Germinal center (tissue), 1 donor: ENCODE measurements at regions not wholly inside any gene's neighbourhood (a gene's known extent, or its start where the extent isn't known, plus 50 kb on each side); places are given as distances from the start of the nearest gene placed in this dataset.

Experiments
- DNase-seq: peaks from one replicate; pipeline ENCODE4 v3.0.0; 2012; ENCODE audit warnings: mixed read lengths, low spot score

DNA sequence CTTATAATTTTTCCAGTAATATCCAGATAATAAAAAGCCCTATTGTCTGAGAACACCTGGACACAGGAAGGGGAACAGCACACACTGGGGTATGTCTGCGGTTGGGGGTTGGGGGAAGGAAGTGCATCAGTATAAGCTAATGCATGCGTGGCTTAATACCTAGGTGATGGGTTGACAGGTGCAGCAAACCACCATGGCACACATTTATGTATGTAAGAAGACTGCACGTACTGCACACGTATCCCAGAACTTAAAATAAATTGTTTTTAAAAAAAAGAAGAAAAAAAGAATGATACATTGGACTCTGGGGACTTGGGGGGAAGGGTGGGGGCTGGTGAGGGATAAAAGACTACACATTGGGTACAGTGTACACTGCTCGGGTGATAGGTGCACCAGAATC, 144.9 kb upstream of the C1orf174 start:
- DNase-seq, result peak; percentile 51

DNA sequence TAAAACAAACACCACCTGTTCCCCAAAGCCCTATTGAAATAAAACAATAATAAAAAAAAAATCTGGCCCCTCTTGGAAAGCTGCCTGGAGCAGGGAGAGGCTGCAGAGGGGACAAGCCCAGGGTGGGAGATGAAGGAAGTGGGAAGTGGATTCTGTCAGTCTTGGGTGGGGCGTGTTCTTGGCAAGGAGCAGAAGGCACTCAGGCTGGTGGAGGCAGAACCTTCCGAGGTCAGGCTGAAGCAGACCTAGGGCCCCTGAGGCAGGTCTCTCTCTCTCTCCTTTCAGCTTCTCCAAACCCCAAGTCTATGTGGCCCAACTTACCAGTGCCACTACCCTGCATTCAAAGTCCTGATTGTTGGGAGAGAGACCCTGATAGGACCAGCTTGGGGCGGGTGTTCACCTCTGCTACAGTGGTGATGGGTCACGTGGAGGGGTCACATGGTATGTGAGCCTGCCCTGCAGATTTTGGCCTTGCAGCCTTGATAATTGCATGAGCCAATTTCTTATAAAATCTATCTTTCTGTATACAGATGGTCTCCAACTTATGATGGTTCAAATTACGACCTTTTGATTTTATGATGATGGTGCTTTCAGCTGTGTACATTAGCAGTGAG, 145.4 kb upstream of the C1orf174 start:
- DNase-seq, result peak; percentile 61

DNA sequence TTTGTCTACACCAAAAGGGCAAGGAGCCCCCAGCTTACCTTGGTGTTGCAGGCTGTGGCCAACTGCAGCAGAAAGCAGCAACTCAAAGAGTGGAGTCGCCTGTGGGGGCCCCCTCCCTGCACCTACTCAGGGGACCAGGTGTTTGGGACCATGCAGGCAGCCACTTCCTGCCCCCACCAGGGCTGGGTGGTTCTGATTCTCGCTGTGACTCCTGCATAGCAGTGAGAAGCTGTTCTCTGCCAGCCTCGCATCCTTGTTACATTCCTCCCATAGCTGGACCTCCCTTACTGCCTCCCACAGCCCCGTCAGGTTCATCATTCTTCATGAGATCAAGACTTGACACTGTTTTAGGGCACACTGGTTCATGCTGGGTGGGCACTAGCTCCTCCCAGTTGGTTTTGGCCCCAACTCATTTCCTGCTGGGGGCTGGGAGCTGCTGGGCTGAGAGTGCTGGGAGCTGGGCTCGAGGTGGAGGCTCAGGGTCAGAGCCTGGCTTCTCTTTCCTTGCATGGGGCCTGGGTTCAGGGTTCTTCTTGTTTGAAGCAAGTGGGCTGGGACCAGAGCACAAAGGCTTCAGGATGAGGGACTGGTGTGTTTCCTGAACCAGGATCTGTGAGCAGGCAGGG, 146.9 kb upstream of the C1orf174 start:
- peak; percentile 74 for DNase-seq

DNA sequence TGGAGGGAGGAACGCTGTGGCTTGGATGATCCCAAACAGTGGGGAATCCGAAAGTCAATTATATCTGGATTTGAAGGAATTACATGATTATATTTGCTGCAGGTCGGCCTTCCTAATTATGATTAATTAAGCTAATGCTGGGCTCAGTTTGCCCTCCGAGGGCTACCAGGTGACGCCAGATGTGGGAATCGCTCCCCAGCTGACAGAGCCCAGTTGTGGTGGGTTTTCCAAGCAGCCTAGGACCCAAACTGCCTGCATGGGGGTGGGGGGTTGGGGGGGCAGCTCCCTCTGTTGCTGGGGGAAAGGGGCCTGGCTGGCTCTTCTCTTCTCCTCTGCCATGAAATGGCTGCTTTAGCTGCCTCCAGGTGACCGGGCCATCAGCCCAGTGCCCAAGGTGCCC, 147.6 kb upstream of the C1orf174 start:
- no peak for DNase-seq

DNA sequence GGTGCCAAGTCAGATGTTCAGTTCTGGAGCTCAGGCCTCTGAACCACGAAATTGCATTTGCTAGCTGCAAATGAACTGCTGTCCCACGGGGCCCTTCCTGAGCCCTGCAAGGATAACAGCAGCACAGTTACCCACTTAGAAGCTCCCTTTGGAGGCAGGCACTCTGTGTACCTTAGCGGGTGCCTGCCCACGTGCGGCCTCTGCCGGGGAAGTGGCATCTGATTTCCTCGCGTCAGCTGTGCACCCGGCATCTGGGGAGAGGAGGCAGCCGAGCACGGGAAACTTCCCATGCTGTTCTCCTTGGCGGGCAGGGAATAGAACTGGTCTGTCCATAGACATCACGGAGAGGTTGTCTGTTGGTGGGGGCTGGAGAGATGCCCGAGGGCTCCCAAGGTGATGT, 148.0 kb upstream of the C1orf174 start:
- DNase-seq, result peak; percentile 59

DNA sequence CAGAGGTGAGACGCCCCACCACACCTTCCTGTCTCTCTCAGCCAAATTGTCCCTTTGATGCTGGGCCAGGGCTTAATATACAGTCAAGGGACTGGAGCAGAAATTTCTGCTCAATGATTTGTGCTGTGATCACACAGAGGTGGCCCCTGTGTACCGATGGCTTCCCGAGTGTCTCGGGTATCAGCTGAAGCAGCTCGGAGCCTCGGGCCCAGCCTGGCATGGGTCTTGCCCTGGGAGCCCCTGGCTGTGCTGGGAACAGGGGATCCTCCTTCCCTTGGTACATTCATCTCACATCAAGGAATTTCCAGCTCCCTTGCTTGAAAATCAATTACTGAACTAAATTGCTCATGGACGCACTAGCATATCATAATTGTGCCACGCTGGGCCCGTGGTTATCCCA, 148.8 kb upstream of the C1orf174 start:
- no peak for DNase-seq

DNA sequence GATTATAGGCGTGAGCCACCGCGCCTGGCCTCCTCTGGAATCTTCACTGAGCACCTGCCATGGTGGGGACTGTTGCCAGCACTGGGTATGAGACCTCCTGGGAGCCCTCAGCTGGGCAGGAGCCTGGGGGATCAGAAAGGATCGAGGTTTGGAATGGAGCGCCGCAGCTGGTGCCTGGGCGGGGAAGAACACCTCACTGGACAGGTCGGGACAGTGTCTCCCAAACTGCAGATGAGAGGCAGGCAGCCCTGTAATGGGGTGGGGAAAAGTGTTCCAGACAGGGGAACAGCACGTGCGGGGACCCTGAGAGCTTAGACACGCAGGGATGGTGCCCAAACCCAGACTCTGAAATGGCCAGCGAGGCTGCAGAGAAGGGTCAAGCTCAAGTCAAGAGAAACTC, 150.9 kb upstream of the C1orf174 start:
- no peak for DNase-seq

DNA sequence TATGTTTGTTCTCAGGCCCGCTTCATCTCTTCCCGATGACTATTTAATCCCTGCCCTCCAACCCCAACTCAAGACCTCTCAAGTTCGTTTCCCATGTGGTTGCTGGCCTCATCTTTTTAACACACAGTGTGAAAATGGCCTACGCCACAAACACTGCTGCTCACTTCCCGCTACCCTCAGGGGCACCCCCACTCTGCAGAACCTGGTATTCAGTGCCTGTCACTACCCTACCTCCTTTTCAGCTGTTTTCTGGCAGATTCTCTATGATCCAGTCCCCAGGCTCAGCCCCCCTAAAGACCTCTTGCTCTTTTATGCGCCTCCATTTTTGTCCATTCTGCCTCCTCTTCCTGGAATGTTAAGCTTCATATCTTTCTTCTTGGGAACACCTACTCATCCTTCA, 152.6 kb upstream of the C1orf174 start:
- no peak for DNase-seq

DNA sequence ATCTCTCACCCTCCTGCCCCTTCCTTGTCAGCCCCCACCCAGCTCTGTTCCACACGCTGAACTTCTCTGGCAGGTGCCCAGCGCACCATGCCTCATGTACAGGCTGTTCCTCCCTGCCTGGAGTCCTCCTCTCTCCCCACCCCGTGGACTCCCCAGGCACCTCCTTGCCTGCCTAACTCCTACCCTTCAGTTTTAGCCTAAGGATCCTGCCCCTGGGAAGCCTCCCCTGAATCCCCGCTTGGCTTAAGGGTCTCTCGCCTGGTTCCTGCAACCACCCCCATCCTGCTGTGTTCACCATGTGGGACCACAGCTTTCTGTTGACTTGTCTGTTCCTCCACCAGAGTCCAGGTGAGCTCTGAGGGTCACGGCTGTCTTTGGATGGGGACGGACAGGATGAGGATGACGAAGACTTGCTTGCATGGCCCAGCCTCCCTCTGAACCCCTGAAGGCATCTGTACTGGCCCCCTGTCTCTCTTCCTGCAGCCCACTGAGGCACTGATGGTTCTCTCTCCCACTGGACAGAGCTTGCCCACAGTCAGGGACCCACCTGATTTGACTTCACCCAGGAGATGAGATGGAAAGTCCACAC, 153.2 kb upstream of the C1orf174 start:
- no peak for DNase-seq

DNA sequence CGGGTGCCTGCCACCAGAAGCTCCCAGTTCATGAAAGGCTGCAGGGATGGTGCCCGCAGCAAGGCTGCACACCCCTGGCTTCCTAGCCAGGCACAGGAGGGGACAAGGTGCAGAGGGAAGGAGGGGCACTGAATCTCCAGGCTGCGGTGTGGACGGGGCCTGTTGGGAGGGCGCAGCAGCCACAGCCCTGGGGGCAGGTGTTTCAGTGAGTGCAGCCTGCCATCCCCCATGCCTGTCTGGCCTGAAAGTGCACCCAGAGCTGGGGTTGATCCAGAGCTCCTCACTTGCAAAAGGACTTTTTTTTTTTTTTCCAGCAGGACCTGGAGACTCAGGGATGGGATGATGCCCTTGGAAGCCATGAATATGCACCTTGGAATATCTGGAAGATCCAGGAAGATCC, 153.7 kb upstream of the C1orf174 start:
- no peak for DNase-seq

DNA sequence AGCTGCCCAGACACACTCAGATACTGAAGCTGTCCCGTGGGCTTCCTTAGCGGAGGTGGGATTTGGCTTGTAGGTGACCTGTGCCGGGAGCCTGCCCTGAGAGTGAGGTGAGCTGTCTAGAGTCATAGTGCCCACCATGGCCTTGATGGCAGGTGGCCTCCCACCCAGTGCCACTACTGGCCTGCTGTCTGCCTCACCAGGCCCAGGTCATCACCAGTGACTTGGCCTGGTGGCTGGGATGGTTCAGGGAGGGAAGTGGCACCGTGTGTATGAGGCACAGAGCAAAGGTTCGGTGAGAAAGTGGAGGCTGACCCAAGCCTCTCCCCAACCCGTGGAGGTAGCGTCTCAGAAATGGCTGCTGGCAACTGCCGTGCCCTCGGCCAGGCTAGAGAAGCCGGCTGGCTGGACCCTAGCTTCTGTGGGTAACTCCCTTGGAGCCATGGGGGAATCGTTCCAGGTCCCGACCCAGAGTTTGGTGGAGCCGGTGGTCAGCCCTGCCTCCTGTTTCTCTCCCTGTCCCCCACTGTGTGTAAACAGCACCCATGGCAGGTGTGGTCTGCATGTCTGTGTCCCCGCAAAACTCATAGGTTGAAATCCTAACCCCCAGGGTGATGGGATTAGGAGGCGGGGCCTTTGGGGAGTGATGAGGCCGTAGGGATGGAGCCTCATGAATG, 155.4 kb upstream of the C1orf174 start:
- no peak for DNase-seq

DNA sequence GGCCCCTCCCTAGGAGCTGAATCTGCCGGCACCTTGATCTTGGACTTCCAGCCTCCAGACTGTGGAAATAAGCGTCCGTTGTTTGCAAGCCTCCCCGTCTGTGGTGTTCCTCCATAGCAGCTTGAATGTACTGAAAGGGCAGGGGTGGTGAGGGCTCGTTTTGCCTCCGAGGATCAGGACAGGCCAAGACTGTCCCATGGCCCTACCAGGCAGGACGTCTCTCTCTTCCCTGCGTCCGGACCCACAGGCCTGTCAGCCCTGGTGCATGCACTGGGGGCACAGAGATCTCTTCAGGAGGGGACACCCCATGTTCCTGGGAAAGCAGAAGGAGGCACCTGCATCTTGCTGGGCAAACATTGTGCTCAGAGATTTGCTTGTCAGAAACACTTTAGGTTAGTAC, 156.3 kb upstream of the C1orf174 start:
- DNase-seq, result no peak

DNA sequence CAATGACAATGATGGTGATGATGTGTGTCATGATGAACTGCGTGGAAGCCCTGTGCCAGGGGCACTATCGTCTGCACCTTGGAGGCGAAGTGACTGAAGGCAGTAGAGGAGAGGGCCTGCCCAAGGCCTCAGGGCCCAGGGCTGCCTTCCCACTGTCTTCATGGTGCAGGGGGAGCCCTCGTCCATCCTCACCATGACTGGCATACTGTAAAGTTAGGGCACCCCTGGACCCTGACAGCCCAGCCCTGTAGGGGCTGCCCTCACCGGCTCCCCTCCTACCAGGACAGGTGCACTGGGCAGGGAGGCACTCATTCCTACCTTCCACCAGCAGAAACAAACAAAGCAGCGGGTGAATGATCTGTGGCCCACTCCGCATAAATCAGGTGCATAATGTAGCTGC, 156.9 kb upstream of the C1orf174 start:
- DNase-seq, result no peak

DNA sequence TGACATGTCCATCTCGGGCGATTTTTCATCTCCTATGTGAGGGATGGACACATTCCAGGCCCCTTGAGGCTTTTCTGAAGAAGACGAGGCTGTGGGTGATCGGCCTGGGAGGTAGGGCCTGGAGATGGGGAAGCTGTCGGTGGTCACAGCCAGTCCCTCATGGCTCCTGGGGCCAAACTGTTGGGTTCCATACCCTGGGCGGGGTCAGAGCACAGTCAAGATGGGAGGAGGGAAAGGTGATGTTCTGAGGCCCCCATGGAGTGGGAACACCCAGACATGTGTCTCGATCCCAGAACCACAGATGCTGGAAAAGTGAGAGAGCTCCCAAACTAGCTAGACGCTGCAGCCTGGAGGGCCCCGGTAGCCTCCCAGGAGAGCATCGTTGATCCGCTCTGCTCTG, 157.5 kb upstream of the C1orf174 start:
- DNase-seq, result no peak

DNA sequence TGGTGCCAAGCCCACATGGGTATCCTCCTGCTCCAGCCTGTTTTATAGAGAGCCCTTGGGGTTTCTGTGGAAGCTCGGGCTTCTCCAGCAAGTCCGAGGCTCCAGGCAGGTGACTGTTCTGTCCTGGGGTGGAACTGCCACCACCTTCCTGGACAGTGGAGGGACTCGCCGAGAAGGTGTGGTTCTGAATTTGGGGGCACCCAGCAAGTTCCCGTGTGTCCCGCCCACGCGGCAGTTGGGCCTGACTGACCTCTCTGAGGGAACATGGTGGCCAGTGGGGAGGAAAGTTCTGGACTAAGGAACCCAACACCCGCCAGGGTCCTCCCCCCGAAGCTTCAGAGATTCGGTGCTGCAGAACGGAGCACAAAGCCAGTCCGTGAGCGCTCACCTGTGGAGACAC, 158.1 kb upstream of the C1orf174 start:
- no peak for DNase-seq

DNA sequence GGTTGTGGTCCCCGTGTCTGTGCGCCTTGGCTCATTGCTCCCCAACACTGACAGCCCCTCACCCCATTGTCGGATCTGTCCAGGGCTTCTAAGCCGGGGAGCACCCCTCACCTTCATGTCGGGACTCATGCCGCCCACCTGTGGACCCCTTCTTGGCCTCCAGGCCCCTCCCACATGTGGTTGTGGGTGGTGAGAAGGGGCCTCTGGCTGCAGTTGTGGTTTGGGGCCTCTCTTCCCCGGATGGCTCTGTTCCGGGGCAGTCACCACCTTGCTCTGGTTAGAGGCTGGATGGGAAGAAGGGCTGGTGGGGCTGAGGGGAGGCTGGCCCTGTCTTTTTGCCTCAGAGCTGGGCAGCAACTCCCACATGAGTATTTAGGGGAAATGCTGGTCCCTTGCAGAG, 158.6 kb upstream of the C1orf174 start:
- no peak for DNase-seq

DNA sequence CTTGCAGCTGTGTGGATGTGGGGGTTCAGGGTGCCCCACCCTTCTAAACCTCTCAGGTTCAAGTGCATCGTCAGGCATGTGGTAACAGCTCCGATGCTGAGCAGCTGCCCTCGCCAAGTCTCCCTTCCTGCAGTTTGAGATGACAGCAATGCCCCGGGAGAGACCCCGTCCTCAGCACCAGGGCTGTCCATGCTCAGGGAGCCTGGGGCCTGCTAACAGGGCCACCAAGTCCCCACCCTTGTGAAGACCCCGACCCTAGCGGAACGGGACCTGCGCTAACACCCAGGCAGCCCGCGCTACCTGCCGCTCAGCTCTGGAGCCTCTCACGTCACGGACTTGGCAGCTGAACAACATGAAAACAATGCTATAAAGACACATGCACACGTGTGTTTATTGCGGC, 159.2 kb upstream of the C1orf174 start:
- DNase-seq, result no peak

DNA sequence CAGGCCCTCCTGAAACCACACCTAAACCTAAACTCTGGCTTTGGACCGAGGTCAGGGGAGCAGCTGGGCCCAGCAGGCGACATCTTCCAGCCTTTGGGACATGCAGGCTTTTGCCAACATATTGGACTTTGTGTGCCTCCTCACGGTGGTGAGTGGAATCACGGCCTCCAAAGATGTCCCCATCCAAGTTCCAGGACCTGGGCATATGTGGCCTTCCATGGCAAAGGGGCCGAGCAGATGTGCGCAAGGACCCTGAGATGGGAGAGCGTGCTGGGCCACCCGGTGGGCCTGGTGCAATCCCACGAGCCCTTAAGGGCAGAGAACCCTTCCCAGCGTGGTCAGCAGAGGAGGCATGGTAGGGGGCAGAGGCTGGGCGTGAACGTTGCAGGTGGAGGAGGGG, 160.8 kb upstream of the C1orf174 start:
- DNase-seq, result no peak

DNA sequence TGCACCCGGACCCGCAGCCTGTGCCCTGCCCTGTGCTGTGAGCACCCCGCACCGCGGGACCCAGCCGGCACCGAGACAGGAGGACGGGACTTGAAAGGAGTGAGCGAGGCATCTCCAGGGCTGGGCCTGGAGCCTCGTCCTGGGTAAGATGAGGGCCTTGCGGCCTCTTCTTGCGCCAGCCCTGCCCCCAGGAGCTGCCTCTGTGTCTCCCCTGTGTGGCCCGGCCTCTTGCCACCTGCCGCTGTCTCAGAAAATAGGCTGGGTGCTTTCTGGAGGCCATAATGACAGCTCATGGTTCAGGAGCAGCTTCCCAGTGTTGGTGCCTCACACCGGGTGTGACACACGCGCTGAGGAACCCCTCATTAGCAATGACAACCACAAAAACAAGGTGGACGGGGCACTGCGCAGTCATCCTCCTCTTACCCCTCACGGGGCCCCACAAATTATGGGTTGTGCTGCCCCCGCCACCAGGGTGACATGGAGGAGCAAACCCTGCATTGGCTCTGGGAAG, 161.5 kb upstream of the C1orf174 start:
- no peak for DNase-seq

DNA sequence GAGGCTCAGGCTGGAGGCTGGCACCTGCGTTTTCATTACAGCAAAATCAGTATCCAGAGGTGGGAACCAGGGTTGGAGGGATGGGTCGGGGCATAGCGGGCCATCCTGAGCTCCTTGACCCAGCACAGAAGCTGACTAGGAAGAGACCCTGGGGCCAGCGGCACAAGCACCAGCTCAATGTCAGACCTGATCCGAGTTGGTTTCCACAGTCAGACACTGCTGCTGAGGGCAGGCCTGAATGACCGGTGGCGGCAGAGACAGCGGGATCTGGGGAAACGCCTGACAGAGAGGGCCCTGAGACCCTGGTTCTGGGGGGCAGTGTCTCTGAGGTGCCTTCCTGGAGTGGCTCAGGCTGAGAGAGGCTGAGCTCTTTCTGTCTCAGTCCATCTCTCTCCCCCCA, 162.0 kb upstream of the C1orf174 start:
- DNase-seq, result no peak

DNA sequence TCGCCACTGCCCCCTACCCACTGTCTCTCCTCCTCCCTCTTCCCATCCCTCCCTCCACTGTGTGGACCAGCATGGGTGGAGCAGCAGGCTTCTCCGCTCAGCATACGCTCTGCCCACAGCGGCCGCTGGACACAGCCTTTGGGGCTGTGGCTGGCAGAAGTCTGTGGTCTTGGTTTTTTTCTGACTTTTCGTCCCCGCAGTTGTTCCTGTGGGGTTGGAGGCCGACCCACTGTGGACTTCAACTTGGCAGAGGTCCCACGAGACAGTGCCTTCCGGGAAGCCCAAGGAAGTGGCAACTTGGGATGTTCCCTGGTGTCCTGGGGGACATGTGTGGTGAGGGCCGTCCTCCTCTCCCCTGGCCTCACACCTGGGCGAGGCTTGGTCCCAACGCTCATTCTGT, 162.5 kb upstream of the C1orf174 start:
- DNase-seq, result no peak

DNA sequence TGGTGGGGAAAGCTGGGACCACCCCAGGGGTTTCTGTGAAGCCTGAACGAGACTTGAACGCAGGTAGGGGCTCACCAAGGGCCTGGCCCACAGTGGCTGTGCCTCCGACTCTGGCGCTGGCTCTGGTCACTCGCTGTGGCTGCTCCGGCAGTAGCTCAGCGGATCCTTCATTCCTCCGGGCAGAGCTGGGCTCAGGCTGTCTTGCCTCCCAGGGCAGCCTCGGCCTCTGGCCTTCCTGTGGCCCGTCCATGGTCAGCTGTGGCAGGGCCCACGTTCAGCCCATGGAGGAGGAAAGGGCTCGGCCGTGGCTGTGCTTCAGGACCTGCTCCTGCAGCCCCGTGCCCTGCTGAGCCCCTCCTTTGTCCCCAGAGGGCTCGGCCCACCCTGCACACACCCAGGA, 162.9 kb upstream of the C1orf174 start:
- no peak for DNase-seq

DNA sequence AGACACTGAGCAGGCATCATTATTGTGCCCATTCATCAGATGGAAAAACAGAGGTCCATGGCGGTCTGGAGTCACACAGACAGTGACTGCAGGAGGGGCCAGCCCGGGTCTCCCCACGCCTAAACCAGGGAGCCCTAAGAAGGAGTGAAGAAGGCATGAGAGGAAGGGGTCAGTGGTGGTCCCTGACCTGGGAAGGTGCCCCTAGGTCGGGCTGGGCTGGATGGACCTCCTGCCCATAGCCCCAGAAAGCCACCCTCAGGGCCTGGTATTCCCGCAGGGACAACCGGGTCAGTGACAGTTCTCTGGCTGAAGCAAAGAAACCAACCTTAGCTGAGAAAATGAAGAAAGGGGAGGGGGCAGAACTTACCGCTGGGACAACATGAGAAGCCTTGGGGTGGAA, 163.4 kb upstream of the C1orf174 start:
- DNase-seq, result no peak
